ENCODE measurements at regions not wholly inside any gene's neighbourhood (a gene's known extent, or its start where the extent isn't known, plus 50 kb on each side); places are given as distances from the start of the nearest gene placed in this dataset.

DNA sequence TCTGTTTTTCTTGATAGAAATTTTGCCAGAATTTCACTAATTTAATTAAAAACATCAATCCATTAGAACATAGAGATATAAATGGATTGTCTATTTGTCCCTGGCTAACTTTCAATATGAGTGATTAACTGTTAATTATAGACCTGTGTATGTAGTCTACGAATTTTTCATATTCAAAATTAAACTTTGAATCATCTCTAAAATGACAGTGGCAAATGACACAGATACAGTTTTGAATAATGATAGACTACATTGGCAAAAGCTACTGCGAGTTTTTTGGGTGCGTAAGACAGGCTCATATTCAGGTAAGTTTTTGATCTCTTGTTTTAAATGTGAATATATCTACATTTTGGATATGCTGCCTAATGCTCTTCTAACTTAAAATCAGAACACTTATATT is 86.0 kb upstream of the TBC1D5 start:
- TF ChIP-seq, protein P1, sequence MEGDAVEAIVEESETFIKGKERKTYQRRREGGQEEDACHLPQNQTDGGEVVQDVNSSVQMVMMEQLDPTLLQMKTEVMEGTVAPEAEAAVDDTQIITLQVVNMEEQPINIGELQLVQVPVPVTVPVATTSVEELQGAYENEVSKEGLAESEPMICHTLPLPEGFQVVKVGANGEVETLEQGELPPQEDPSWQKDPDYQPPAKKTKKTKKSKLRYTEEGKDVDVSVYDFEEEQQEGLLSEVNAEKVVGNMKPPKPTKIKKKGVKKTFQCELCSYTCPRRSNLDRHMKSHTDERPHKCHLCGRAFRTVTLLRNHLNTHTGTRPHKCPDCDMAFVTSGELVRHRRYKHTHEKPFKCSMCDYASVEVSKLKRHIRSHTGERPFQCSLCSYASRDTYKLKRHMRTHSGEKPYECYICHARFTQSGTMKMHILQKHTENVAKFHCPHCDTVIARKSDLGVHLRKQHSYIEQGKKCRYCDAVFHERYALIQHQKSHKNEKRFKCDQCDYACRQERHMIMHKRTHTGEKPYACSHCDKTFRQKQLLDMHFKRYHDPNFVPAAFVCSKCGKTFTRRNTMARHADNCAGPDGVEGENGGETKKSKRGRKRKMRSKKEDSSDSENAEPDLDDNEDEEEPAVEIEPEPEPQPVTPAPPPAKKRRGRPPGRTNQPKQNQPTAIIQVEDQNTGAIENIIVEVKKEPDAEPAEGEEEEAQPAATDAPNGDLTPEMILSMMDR (IDR thresholded peaks at IDR 0.05): no peak
- TF ChIP-seq POLR2A (IDR thresholded peaks at IDR 0.05): no peak
